Kidney epithelial cell (primary cell): ENCODE measurements at regions not wholly inside any gene's neighbourhood (a gene's known extent, or its start where the extent isn't known, plus 50 kb on each side); places are given as distances from the start of the nearest gene placed in this dataset.

ENCODE experiments used
- DNase-seq: peaks from one replicate; pipeline ENCODE4 v3.0.0-alpha.2; 2010; ENCODE audit warnings: low read depth
- H3K27me3 ChIP-seq: 2 replicates; pipeline ENCODE4 v1.6.0; 2011; ENCODE audit warnings: low read length; ENCODE audit not compliant: control insufficient read depth, insufficient read depth
- H3K36me3 ChIP-seq: 2 replicates; pipeline ENCODE4 v1.5.1; 2011; ENCODE audit warnings: low read length; ENCODE audit not compliant: control insufficient read depth, insufficient read depth
- H3K4me3 ChIP-seq: 2 replicates; pipeline ENCODE4 v1.5.1; 2011; ENCODE audit warnings: low read depth, mild to moderate bottlenecking, control low read depth, low read length
- TF ChIP-seq, protein P1 (sequence below): IDR thresholded peaks from 2 replicates; pipeline ENCODE4 v1.5.1; 2011; ENCODE audit warnings: mild to moderate bottlenecking, moderate library complexity, low read length, control low read depth, inconsistent platforms; ENCODE audit not compliant: insufficient read depth, poor library complexity, severe bottlenecking

DNA sequence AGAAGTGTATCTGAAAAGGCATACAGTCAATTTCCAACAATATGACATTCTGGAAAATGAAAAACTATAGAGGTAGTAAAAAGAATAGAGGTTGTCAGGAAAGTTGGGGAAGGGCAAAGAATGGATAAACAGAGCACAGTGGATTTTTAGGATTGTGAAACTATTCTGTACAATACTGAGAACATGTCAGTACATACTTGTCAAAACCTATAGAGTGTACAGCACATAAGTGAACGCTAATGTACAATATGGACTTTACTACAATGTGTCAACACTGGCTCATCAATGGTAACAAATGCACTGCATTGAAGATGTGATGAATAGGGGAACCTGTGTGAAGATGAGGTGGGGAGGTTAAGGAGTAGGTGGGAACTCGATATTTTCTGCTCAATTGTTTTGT is 483.0 kb upstream of the PFKP start:
- no peaks in the 10 kb centered on the region for H3K27me3 ChIP-seq
- H3K4me3 ChIP-seq, result no peak overlapping the region
- DNase-seq, result no peak
- TF ChIP-seq, protein P1, sequence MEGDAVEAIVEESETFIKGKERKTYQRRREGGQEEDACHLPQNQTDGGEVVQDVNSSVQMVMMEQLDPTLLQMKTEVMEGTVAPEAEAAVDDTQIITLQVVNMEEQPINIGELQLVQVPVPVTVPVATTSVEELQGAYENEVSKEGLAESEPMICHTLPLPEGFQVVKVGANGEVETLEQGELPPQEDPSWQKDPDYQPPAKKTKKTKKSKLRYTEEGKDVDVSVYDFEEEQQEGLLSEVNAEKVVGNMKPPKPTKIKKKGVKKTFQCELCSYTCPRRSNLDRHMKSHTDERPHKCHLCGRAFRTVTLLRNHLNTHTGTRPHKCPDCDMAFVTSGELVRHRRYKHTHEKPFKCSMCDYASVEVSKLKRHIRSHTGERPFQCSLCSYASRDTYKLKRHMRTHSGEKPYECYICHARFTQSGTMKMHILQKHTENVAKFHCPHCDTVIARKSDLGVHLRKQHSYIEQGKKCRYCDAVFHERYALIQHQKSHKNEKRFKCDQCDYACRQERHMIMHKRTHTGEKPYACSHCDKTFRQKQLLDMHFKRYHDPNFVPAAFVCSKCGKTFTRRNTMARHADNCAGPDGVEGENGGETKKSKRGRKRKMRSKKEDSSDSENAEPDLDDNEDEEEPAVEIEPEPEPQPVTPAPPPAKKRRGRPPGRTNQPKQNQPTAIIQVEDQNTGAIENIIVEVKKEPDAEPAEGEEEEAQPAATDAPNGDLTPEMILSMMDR, result no peak
- no peaks in the 10 kb centered on the region for H3K36me3 ChIP-seq

DNA sequence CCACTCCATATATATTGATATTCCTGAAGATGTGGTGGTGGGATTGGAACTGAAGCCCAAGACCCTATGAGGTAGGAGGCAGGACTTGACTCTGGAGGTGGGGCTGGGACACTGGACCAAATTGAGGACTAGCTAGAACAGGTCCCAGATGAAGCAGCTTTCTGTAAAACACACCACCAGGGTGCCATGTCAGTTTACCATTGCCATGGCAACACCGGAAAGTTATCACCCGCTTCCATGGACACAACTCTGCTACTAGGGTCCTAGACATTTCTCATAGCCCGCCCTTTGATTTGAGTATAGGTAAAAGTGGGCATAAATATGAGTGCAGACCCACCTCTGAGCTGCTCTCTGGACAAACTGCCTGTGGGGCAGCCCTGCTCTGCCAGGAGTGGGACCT is 490.5 kb upstream of the PFKP start:
- DNase-seq, result no peak
- Histone ChIP-seq H3K27me3 (no peaks in the 10 kb centered on the region), H3K36me3 (no peaks in the 10 kb centered on the region), H3K4me3 (no peak overlapping the region)
- TF ChIP-seq, protein P1, result no peak

DNA sequence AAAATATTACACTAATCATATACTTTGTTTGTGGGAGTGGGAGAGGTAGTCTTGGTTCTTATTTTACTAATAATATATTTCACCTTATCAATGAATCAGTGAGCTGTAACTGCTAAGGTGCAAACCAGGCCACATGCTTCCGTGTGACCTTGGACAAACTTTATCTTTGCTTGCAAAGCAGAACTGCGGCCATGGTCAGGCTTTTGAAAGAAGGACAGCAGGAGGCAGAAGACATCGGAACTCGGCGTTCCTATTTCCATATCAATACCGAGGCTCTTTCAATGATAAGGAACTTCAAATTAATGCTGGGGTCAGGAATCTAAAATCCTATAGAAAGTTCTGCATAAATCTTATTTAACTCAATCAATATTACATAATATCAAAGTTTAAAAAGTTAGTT is 491.9 kb upstream of the PFKP start:
- DNase-seq, result no peak
- Histone ChIP-seq H3K4me3 (no peak overlapping the region), H3K36me3 (no peaks in the 10 kb centered on the region), H3K27me3 (no peaks in the 10 kb centered on the region)
- TF ChIP-seq, protein P1, result no peak

DNA sequence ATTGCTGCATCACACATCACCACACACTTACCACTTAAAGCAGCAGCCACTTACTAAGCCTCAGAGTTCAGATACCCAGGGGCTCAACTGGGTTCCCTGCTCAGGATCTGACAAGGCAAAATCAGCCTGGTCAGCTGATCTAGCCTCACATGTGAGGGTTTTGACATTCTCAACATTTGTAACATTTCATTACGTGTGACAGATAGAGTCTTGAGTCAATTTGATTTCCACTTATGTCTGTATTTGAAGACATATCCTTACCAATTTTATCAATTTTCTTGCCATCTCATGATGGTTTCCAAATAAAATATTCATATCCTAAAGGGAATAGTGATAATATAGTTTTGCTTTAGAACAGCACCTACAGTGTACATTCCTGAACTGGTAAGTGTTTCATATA is 494.7 kb upstream of the PFKP start:
- no peak for DNase-seq
- TF ChIP-seq, protein P1, result no peak
- no peak overlapping the region for H3K4me3 ChIP-seq
- no peaks in the 10 kb centered on the region for H3K36me3 ChIP-seq
- no peaks in the 10 kb centered on the region for H3K27me3 ChIP-seq

DNA sequence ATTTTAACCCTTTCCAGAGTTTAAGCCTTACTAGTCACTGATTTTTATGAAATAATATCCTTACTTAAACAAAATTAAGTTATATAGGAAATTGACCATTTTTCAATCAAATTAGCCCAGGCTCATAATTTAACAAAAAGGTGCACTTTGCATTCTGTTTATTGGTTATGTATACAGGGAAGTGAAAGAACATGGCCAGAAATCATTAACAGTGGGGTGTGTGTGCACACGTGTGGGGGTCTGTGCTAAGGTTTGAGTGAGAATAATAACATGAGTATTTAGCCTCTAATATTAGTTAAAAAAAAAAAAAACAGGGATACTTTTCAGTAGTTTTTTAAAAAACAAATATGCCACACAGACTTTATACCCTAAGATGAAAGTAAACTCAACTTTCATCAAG is 510.5 kb upstream of the PFKP start:
- TF ChIP-seq, protein P1, result no peak
- Histone ChIP-seq H3K4me3 (no peak overlapping the region), H3K27me3 (no peaks in the 10 kb centered on the region), H3K36me3 (no peaks in the 10 kb centered on the region)
- DNase-seq, result no peak

DNA sequence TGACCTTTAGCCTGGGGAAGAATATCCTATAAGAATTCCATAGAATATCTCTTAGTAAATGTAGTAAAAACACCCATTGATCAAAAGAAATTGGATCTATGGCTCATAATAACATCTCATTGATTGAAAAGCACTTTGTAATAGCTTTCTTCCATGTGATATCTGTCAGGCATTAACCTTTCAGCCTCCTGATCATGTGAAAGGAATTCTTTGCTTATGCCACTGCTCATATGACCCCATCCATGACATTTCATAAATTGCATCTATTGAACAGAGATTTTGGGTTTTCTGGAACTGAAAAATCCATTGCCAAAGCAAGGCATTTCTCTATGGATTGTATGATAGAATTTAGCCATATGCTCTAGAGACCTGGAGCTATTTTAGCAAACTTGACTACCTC is 519.3 kb upstream of the PFKP start:
- DNase-seq, result no peak
- TF ChIP-seq, protein P1, result no peak
- no peak overlapping the region for H3K4me3 ChIP-seq

More for the DNA sequence above, 519.3 kb upstream of the PFKP start:
- Histone ChIP-seq H3K27me3 (no peaks in the 10 kb centered on the region), H3K36me3 (no peaks in the 10 kb centered on the region)
